ENCODE measurements at regions not wholly inside any gene's neighbourhood (a gene's known extent, or its start where the extent isn't known, plus 50 kb on each side); places are given as distances from the start of the nearest gene placed in this dataset.

GRCh38 chr12:14256555-14257169 is 108.8 kb upstream of the ATF7IP start:
- ATAC-seq (peak; percentile 66 to 68), DNase-seq (peak; percentile 87)
- Histone ChIP-seq H3K36me3 (no peaks in the 10 kb centered on the region), H3K9me3 (no peaks in the 10 kb centered on the region), H3K27me3 (ENCODE audit: low read depth) (no peaks in the 10 kb centered on the region), H3K4me1 (peaks cover 59% of the 10 kb centered on the region), H3K27ac (peak overlapping the region; percentile 92), H3K4me3 (peak overlapping the region; percentile 22)
- TF ChIP-seq, protein P1, sequence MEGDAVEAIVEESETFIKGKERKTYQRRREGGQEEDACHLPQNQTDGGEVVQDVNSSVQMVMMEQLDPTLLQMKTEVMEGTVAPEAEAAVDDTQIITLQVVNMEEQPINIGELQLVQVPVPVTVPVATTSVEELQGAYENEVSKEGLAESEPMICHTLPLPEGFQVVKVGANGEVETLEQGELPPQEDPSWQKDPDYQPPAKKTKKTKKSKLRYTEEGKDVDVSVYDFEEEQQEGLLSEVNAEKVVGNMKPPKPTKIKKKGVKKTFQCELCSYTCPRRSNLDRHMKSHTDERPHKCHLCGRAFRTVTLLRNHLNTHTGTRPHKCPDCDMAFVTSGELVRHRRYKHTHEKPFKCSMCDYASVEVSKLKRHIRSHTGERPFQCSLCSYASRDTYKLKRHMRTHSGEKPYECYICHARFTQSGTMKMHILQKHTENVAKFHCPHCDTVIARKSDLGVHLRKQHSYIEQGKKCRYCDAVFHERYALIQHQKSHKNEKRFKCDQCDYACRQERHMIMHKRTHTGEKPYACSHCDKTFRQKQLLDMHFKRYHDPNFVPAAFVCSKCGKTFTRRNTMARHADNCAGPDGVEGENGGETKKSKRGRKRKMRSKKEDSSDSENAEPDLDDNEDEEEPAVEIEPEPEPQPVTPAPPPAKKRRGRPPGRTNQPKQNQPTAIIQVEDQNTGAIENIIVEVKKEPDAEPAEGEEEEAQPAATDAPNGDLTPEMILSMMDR (IDR thresholded peaks at IDR 0.05), result peak; percentile 77
- intact Hi-C loops (cut with DNase I), result no loop called here

DNA sequence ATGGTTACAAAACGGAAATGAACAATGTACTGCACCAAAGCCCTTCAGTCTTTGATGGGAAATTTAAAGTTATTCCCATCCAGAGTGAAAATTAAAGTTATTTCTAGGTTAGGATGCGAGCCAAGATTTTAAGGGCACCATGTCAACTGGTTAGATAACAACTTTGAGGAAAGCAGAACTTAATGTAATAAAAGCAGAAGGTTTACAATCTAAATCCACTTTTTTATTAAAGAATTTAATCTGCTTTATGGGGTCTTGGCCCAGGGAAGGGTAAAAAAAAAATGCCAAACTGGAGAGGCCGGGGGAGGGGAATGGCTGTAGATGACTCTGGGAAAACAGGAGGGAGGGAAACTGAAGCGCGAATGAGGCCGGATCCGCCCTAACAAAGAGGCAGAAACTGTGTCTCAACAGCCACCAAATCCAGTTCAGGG is 108.2 kb upstream of the ATF7IP start:
- peak overlapping the region; percentile 22 for H3K4me3 ChIP-seq
- H3K9me3 ChIP-seq, result no peaks in the 10 kb centered on the region
- ATAC-seq (no peak), DNase-seq (no peak)
- no peaks in the 10 kb centered on the region for H3K36me3 ChIP-seq
- intact Hi-C loops (cut with DNase I), result no loop called here
- no peaks in the 10 kb centered on the region for H3K27me3 ChIP-seq (ENCODE audit: low read depth)
- TF ChIP-seq, protein P1 (IDR thresholded peaks at IDR 0.05), result no peak
- H3K4me1 ChIP-seq, result peaks cover 59% of the 10 kb centered on the region
- peak overlapping the region; percentile 92 for H3K27ac ChIP-seq

DNA sequence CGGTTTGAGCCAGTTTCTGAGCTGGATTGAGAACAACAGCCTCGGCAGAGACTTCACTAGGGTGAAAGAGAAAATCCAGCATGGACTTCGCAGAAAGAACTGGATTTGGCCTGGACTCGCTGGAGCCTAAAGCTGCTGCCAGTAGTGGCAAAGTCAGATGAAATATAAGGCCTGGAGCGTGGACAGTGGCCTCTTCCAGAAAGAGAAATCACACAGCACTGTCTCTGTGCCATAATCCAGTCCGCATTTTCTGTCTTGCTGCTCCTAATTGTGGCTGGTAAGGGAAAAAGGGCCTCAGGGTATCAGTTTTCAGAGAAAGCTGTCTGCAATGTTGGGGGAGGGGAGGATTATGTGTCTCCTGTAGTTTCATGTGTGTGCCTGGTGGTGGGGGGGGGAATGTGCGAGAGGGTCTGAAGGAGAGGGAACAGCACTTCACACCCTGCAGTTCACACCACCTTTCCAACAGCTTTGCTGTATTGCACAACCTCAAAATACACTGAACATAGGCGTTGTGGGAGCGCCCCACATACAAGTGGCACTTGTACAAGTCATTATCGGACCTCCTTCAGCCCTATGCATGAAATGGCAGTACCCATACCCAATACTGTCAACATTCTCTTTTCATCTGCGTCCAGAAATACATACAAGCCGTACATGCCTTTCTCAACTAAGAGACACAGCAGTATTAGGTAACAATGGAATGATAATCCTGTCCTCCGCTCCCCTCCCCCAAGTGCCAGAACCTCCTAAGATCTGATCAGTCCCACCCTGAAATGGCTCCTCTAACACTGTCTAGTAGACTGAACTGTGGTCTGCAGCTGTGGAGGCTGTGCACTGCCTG is 107.5 kb upstream of the ATF7IP start:
- H3K4me1 ChIP-seq, result peaks cover 59% of the 10 kb centered on the region
- ATAC-seq, result peak; percentile 80 to 88

DNA sequence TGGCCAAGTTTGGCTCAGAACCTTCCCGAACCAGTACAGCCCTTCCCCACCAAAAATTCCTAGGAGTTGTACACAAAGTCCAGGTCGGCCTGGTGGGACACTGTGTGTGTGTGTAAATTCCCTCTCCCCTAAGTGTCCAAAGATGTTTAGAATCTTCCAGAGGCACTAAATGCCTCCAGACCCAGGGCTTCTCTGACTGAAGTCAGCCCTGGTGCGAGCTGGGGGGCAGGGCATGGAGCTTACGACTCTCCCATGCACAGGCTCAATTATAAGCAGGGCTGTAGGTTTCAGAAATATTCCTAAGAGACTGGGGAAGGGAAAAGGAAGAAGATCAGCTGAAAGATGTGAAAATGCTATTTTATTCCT is 106.9 kb upstream of the ATF7IP start:
- intact Hi-C loops (cut with DNase I), result no loop called here
- Histone ChIP-seq H3K27me3 (ENCODE audit: low read depth) (no peaks in the 10 kb centered on the region), H3K36me3 (no peaks in the 10 kb centered on the region), H3K27ac (peak overlapping the region; percentile 92), H3K4me1 (peaks cover 59% of the 10 kb centered on the region), H3K9me3 (no peaks in the 10 kb centered on the region), H3K4me3 (peak overlapping the region; percentile 22)
- ATAC-seq, result no peak
- no peak for DNase-seq
- TF ChIP-seq, protein P1 (IDR thresholded peaks at IDR 0.05), result no peak

More for the DNA sequence above, 107.5 kb upstream of the ATF7IP start:
- no peaks in the 10 kb centered on the region for H3K36me3 ChIP-seq
- intact Hi-C loops (cut with DNase I), result no loop called here
- H3K27me3 ChIP-seq (ENCODE audit: low read depth), result no peaks in the 10 kb centered on the region
- no peaks in the 10 kb centered on the region for H3K9me3 ChIP-seq
- TF ChIP-seq, protein P1 (IDR thresholded peaks at IDR 0.05), result no peak
- H3K27ac ChIP-seq, result peak overlapping the region; percentile 92
- H3K4me3 ChIP-seq, result peak overlapping the region; percentile 22
- DNase-seq, result peak; percentile 90

DNA sequence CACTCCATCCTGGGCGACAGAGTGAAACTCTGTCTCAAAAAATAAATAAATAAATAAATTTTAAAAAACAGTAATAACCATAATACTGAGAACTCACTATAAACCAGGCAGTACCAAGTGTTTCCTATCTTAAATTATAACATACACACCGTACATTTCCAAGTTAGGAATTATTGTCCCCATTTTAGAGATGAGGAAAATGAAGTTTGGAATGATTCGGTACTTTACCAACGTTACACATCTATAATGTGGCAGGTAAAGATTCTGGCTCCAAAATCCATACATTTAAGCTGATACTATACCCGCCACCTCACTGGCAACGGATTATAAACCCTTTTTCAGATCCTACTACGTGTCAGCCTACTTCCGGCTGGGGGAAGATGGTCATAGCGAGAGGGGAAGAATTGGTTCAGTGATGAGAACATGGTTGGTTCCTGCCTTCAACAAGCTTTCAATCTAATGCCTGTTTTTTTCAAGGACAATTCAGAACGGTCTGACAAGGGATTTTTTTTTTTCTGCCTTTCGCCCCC is 105.9 kb upstream of the ATF7IP start:
- Histone ChIP-seq H3K4me1 (peaks cover 59% of the 10 kb centered on the region), H3K27me3 (ENCODE audit: low read depth) (no peaks in the 10 kb centered on the region), H3K4me3 (peak overlapping the region; percentile 31), H3K9me3 (no peaks in the 10 kb centered on the region), H3K27ac (peak overlapping the region; percentile 92), H3K36me3 (no peaks in the 10 kb centered on the region)
- DNase-seq (no peak), ATAC-seq (no peak)
- TF ChIP-seq, protein P1 (IDR thresholded peaks at IDR 0.05), result no peak
- intact Hi-C loops (cut with DNase I), result loop anchor here (10.0 kb wide), 1 partner anchor 105 kb away; the partner anchor contains the start of gene ATF7IP
